ENCODE measurements at regions not wholly inside any gene's neighbourhood (a gene's known extent, or its start where the extent isn't known, plus 50 kb on each side); places are given as distances from the start of the nearest gene placed in this dataset.

GRCh38 chr14:42293180-42293579 lies 686.5 kb downstream of the LRFN5 start:
- no peak for DNase-seq

GRCh38 chr14:42277840-42278239 lies 671.2 kb downstream of the LRFN5 start:
- DNase-seq: no peak

GRCh38 chr14:42269234-42269633 lies 662.6 kb downstream of the LRFN5 start:
- no peak for DNase-seq

- DNase-seq: no peak
Measured at GRCh38 chr14:42248131-42248530, 641.5 kb downstream of the LRFN5 start.

GRCh38 chr14:42241101-42241500 lies 634.4 kb downstream of the LRFN5 start:
- no peak for DNase-seq

GRCh38 chr14:42229976-42230375 lies 623.3 kb downstream of the LRFN5 start:
- DNase-seq: no peak

GRCh38 chr14:42229294-42229693 lies 622.6 kb downstream of the LRFN5 start:
- DNase-seq: no peak

- no peak for DNase-seq
Measured at GRCh38 chr14:42228611-42229010, 621.9 kb downstream of the LRFN5 start.

- DNase-seq: peak; percentile 82
Measured at GRCh38 chr14:42224053-42224888, 617.6 kb downstream of the LRFN5 start.

GRCh38 chr14:42222924-42223471 lies 616.3 kb downstream of the LRFN5 start:
- peak; percentile 95 for DNase-seq

GRCh38 chr14:42214981-42215491 lies 608.4 kb downstream of the LRFN5 start:
- no peak for DNase-seq

- no peak for DNase-seq
Measured at GRCh38 chr14:42200957-42201356, 594.3 kb downstream of the LRFN5 start.

GRCh38 chr14:42198010-42198409 lies 591.3 kb downstream of the LRFN5 start:
- no peak for DNase-seq

- DNase-seq: no peak
Measured at GRCh38 chr14:42192738-42193653, 586.3 kb downstream of the LRFN5 start.

- no peak for DNase-seq
Measured at GRCh38 chr14:42190744-42191143, 584.1 kb downstream of the LRFN5 start.

GRCh38 chr14:42187846-42188245 lies 581.2 kb downstream of the LRFN5 start:
- DNase-seq: no peak

- no peak for DNase-seq
Measured at GRCh38 chr14:42185718-42186117, 579.0 kb downstream of the LRFN5 start.

- DNase-seq: no peak
Measured at GRCh38 chr14:42174357-42174756, 567.7 kb downstream of the LRFN5 start.

GRCh38 chr14:42173206-42173605 lies 566.5 kb downstream of the LRFN5 start:
- no peak for DNase-seq

GRCh38 chr14:42172304-42172703 lies 565.6 kb downstream of the LRFN5 start:
- no peak for DNase-seq

- no peak for DNase-seq
Measured at GRCh38 chr14:42163136-42163535, 556.5 kb downstream of the LRFN5 start.

GRCh38 chr14:42159138-42159537 lies 552.5 kb downstream of the LRFN5 start:
- DNase-seq: no peak

GRCh38 chr14:42149609-42150261 lies 543.1 kb downstream of the LRFN5 start:
- no peak for DNase-seq

All from NCI-H1694 treated with DMSO at 0.1 percent for 48 hours (cell line).